ENCODE measurements at regions not wholly inside any gene's neighbourhood (a gene's known extent, or its start where the extent isn't known, plus 50 kb on each side); places are given as distances from the start of the nearest gene placed in this dataset.
"Not testable (repeated sequence)": the region's sequence is repeated elsewhere in the genome, so short reads cannot be mapped to it uniquely, and the experiment has no call there.

DNA sequence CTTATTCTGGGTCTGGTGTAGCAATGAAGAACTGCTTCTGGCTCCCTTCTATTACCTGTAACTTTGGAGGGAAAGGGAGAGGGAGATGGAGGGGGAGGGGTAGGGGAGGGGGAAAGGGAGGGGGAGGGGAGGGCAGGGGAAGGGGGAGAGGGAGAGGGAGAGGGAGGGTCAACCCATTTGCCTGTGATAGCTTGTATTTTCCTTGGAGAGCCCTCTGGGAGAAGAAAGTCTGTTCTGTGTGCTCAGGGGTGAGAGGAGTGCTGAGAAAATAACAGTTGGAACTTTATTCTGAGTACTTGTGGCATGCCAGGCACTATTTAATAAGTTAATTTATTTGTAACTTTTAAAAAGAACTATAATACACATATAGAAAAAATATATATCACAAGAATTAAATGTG is 70.7 kb upstream of the TSPAN2 start:
- TF ChIP-seq, protein P1, sequence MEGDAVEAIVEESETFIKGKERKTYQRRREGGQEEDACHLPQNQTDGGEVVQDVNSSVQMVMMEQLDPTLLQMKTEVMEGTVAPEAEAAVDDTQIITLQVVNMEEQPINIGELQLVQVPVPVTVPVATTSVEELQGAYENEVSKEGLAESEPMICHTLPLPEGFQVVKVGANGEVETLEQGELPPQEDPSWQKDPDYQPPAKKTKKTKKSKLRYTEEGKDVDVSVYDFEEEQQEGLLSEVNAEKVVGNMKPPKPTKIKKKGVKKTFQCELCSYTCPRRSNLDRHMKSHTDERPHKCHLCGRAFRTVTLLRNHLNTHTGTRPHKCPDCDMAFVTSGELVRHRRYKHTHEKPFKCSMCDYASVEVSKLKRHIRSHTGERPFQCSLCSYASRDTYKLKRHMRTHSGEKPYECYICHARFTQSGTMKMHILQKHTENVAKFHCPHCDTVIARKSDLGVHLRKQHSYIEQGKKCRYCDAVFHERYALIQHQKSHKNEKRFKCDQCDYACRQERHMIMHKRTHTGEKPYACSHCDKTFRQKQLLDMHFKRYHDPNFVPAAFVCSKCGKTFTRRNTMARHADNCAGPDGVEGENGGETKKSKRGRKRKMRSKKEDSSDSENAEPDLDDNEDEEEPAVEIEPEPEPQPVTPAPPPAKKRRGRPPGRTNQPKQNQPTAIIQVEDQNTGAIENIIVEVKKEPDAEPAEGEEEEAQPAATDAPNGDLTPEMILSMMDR (IDR thresholded peaks at IDR 0.05) = no peak
- TF ChIP-seq POLR2A (IDR thresholded peaks at IDR 0.05) = no peak
- peaks cover 6 to 20% (median 7%) of the 10 kb centered on the region in 3 donors for H3K4me1 ChIP-seq
- no peak for DNase-seq
- intact Hi-C loops (cut with DNase I) = no loop called here
- no peaks in the 10 kb centered on the region for H3K27me3 ChIP-seq
- H3K9me3 ChIP-seq = no peaks in the 10 kb centered on the region
- H3K36me3 ChIP-seq = no peaks in the 10 kb centered on the region
- H3K27ac ChIP-seq = no peak overlapping the region
- H3K4me3 ChIP-seq = no peak overlapping the region

DNA sequence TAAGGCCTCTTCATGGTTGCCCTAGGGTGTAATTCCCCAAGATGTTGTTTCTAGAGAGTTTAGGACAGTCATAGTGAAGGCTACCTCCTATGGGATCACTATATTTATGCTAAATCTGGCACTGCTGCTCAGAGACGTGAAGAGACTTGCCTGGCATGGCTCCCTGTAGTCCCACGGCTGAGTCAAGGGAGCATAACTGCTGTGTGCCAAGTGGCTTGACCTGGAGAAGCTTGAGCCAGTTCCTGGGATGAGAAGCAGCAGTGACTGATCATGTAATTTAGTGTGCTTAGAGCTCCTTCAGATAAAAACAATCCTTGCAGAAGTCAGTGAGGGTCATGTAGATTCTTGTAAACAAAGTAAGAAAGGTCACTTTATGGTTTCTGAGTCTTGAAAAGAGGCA is 68.9 kb upstream of the TSPAN2 start:
- 29% methylated on average over 2 of the region's 2 CpGs; no CpG with 5 or more reads in 1 of the 2 donors for WGBS, 2 donors
- Histone ChIP-seq H3K27me3 (no peaks in the 10 kb centered on the region), H3K27ac (peak overlapping the region in 2 of 4 donors; percentile 21 to 29), H3K4me3 (no peak overlapping the region), H3K9me3 (no peaks in the 10 kb centered on the region), H3K36me3 (no peaks in the 10 kb centered on the region), H3K4me1 (peaks cover 6 to 20% (median 7%) of the 10 kb centered on the region in 3 donors)
- intact Hi-C loops (cut with DNase I) = no loop called here
- TF ChIP-seq, protein P1 (IDR thresholded peaks at IDR 0.05) = no peak
- no peak for TF ChIP-seq POLR2A (IDR thresholded peaks at IDR 0.05)
- DNase-seq = no peak

DNA sequence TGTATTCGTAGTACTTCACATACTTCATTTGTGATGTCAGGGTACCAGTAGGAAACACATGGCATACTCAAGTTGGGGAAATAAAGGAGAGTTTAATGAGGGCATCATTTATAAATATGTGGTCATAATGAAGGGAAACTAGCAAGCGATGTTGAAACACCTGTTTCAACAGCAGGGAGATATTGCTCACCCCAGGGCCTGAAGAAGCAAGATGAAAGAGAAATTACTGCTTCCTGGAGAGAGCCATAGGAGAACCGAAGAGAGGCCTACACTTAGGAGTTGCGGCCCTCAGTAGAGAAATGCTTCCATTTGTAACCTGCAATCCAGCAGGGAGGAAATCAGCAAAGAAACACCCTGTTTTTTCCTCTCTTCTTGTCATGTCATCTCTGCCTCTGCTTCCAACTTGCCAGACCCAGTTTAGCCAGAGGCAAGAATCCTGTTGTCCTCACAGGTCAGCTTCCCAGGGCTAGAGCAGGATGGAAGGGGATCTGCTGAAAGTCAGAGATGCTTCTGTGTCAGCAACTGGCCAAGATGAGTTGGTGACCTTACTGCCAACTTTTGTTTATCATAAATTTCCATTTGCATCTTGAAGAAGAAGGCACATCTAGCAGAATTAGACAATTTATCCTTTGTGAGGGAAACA is 67.6 kb upstream of the TSPAN2 start:
- intact Hi-C loops (cut with DNase I) = no loop called here

DNA sequence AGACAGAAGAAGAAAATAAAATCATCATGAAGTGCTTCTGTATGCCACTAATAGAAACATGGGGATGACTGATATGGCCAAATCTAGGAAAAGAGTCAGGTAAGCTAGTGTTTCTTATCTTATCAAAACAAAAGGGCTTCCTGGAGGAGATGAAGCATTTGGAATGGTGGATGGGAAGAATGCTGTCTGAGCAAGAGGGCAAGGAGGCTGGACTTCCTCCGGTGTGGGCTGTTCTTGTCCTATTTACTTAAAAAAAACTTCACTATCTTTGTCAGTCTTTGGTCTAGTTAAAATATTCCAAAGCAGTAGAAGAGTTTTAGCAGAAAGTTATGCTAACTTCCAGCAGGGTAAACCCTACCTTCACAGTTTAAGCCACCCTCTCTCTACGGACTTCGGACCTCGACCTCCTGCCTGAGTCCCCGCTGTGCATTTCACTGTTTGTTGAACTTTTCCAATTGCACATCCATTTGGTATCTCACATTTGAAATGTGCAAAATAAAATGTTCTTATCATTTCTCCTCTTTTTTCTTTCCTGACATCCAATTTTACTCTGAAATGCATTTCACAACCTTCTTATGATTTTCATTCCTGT is 64.8 kb upstream of the TSPAN2 start:
- DNase-seq = no peak
- intact Hi-C loops (cut with DNase I) = no loop called here

More for the DNA sequence above, 67.6 kb upstream of the TSPAN2 start:
- Histone ChIP-seq H3K4me3 (no peak overlapping the region), H3K4me1 (peaks cover 6 to 20% (median 7%) of the 10 kb centered on the region in 3 donors), H3K36me3 (no peaks in the 10 kb centered on the region), H3K9me3 (no peaks in the 10 kb centered on the region), H3K27ac (peak overlapping the region in 1 of 4 donors; percentile 9), H3K27me3 (no peaks in the 10 kb centered on the region)
- WGBS, 2 donors = 77 to 87% methylated on average over 4 of the region's 4 CpGs
- DNase-seq = no peak
- TF ChIP-seq, protein P1 (IDR thresholded peaks at IDR 0.05) = no peak
- TF ChIP-seq POLR2A (IDR thresholded peaks at IDR 0.05) = no peak

DNA sequence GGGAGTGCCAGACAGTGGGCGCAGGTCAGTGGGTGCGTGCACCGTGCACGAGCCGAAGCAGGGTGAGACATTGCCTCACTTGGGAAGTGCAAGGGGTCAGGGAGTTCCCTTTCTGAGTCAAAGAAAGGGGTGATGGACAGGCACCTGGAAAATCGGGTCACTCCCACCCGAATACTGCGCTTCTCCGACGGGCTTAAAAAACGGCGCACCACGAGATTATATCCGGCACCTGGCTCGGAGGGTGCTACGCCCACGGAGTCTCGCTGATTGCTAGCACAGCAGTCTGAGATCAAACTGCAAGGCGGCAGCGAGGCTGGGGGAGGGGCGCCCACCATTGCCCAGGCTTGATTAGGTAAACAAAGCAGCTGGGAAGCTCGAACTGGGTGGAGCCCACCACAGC is 58.6 kb upstream of the TSPAN2 start:
- H3K27ac ChIP-seq; DNase-seq; H3K9me3 ChIP-seq; H3K36me3 ChIP-seq; intact Hi-C loops (cut with DNase I); H3K4me1 ChIP-seq: not testable (repeated sequence)
- 15 to 23% methylated on average over 14 to 17 of the region's 22 CpGs for WGBS, 2 donors
- peaks cover 0 to 10% (median 0%) of the 10 kb centered on the region in 4 donors for H3K27me3 ChIP-seq
- peak overlapping the region in 3 of 4 donors; percentile 14 to 44 (median 24) for H3K4me3 ChIP-seq

More for the DNA sequence above, 64.8 kb upstream of the TSPAN2 start:
- H3K4me3 ChIP-seq = no peak overlapping the region
- H3K27ac ChIP-seq = no peak overlapping the region
- H3K27me3 ChIP-seq = no peaks in the 10 kb centered on the region
- H3K36me3 ChIP-seq = no peaks in the 10 kb centered on the region
- no peaks in the 10 kb centered on the region for H3K9me3 ChIP-seq
- WGBS, 2 donors = 86 to 95% methylated on average over 5 of the region's 5 CpGs
- H3K4me1 ChIP-seq = peaks cover 6 to 20% (median 7%) of the 10 kb centered on the region in 3 donors
- TF ChIP-seq, protein P1 (IDR thresholded peaks at IDR 0.05) = no peak
- no peak for TF ChIP-seq POLR2A (IDR thresholded peaks at IDR 0.05)

Measured in esophagus squamous epithelium (tissue), 5 donors.